ENCODE measurements at regions not wholly inside any gene's neighbourhood (a gene's known extent, or its start where the extent isn't known, plus 50 kb on each side); places are given as distances from the start of the nearest gene placed in this dataset.

DNA sequence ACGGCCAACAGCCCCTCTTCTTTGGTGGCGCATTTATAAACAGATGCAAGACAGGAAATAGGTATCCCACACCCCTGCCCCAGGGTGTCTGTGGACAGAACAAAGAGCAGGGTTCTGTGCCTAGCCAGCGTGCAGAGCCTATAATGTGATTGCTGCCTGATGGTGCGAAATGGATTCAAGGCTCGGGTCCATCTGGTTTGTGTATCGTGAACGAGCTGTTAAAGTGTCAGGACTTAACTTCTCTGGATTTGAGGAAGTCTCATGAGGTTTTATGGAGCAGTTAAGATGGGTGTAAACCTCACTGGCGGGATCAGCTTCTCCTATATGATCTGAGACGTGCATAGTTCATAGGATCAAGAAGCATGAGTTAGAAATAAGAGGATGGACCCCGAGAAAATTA lies 388.7 kb upstream of the TBX3 start:
- TF ChIP-seq EZH2 (IDR thresholded peaks at IDR 0.05; ENCODE audit: low read length, unreplicated experiment) (no peak), EZH2phosphoT487 (IDR thresholded peaks at IDR 0.05; ENCODE audit: borderline replicate concordance, low read length) (no peak)
- TF ChIP-seq, protein P1, sequence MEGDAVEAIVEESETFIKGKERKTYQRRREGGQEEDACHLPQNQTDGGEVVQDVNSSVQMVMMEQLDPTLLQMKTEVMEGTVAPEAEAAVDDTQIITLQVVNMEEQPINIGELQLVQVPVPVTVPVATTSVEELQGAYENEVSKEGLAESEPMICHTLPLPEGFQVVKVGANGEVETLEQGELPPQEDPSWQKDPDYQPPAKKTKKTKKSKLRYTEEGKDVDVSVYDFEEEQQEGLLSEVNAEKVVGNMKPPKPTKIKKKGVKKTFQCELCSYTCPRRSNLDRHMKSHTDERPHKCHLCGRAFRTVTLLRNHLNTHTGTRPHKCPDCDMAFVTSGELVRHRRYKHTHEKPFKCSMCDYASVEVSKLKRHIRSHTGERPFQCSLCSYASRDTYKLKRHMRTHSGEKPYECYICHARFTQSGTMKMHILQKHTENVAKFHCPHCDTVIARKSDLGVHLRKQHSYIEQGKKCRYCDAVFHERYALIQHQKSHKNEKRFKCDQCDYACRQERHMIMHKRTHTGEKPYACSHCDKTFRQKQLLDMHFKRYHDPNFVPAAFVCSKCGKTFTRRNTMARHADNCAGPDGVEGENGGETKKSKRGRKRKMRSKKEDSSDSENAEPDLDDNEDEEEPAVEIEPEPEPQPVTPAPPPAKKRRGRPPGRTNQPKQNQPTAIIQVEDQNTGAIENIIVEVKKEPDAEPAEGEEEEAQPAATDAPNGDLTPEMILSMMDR (conservative IDR thresholded peaks at IDR 0.05; ENCODE audit: low read depth, low read length), result no peak
